Breast epithelium (tissue), 3 donors: ENCODE measurements at regions not wholly inside any gene's neighbourhood (a gene's known extent, or its start where the extent isn't known, plus 50 kb on each side); places are given as distances from the start of the nearest gene placed in this dataset.

ENCODE experiments used
- CTCF ChIP-seq, 3 donors: fragments of 450-650 bp; IDR thresholded peaks; one replicate each; pipeline ENCODE4 v1.5.1; 2016 to 2017; ENCODE audit warnings: antibody characterized with exemption in 3 of 3, mild to moderate bottlenecking in 3 of 3, moderate library complexity in 3 of 3
- POLR2A ChIP-seq: fragments of 450-650 bp; IDR thresholded peaks from one replicate; pipeline ENCODE4 v1.6.1; 2016; ENCODE audit warnings: antibody characterized with exemption, mild to moderate bottlenecking, moderate library complexity

- TF ChIP-seq CTCF (IDR thresholded peaks at IDR 0.05): no peak
- TF ChIP-seq POLR2A: no peak
Measured at GRCh38 chr3:72012363-72012762, 227.4 kb upstream of the PROK2 start.
